CD14-positive monocyte (primary cell): ENCODE measurements at regions not wholly inside any gene's neighbourhood (a gene's known extent, or its start where the extent isn't known, plus 50 kb on each side); places are given as distances from the start of the nearest gene placed in this dataset.

Experiments
- DNase-seq, 3 donors: peaks; one replicate each; pipeline ENCODE4 v3.0.0-alpha.2; 2011 to 2022
- H2AFZ ChIP-seq: 2 replicates; pipeline ENCODE4 v1.6.0; 2012; ENCODE audit warnings: mild to moderate bottlenecking, low read depth, low read length, inconsistent platforms; ENCODE audit not compliant: insufficient read depth, poor library complexity, severe bottlenecking
- H3K27ac ChIP-seq, 2 donors: 1 replicate in 1 of 2; 2 replicates in 1 of 2; pipeline ENCODE4 v1.5.1; 2012 to 2013; ENCODE audit warnings: low read length in 2 of 2, control low read depth in 1 of 2, inconsistent platforms in 1 of 2, low read depth in 1 of 2, mild to moderate bottlenecking in 1 of 2
- H3K27me3 ChIP-seq, 2 donors: one replicate each; pipeline versions ENCODE4 v1.6.0 to v1.6.1; 2011 to 2013; ENCODE audit warnings: low read length in 2 of 2; ENCODE audit not compliant: control insufficient read depth in 2 of 2, insufficient read depth in 2 of 2
- H3K36me3 ChIP-seq, 2 donors: replicated peaks in 1 of 2; 1 replicate in 1 of 2; 2 replicates in 1 of 2; pipeline versions ENCODE4 v1.5.1 to v1.6.1; 2012 to 2013; ENCODE audit warnings: low read length in 2 of 2, control low read depth in 1 of 2, inconsistent platforms in 1 of 2, mild to moderate bottlenecking in 1 of 2; ENCODE audit not compliant: insufficient read depth in 2 of 2, control insufficient read depth in 1 of 2
- H3K4me1 ChIP-seq, 2 donors: 1 replicate in 1 of 2; 2 replicates in 1 of 2; pipeline versions ENCODE4 v1.5.1 to v1.6.1; 2012 to 2013; ENCODE audit warnings: low read length in 2 of 2, control low read depth in 1 of 2, inconsistent platforms in 1 of 2, mild to moderate bottlenecking in 1 of 2, moderate library complexity in 1 of 2; ENCODE audit not compliant: insufficient read depth in 2 of 2, control insufficient read depth in 1 of 2
- H3K4me2 ChIP-seq: replicated peaks from 2 replicates; pipeline ENCODE3; 2012; ENCODE audit warnings: low read length, moderate library complexity, mild to moderate bottlenecking; ENCODE audit not compliant: poor library complexity, severe bottlenecking; ENCODE audit errors: extremely low read depth
- H3K4me3 ChIP-seq, 3 experiments: fragments of 200-600 bp in 1 of 3; sonication (generic) in 1 of 3; replicated peaks in 1 of 3; 1 replicate in 2 of 3; 2 replicates in 1 of 3; pipeline ENCODE4 v1.5.1; 2011 to 2013; ENCODE audit warnings: low read length in 3 of 3, mild to moderate bottlenecking in 3 of 3, control low read depth in 2 of 3, low read depth in 2 of 3, inconsistent platforms in 1 of 3, moderate library complexity in 1 of 3
- H3K79me2 ChIP-seq: 2 replicates; pipeline ENCODE4 v1.6.0; 2012; ENCODE audit warnings: mild to moderate bottlenecking, control low read depth, inconsistent platforms, low read length, moderate library complexity; ENCODE audit not compliant: insufficient read depth
- H3K9ac ChIP-seq: 2 replicates; pipeline ENCODE4 v1.6.0; 2017; ENCODE audit warnings: low read length, mild to moderate bottlenecking; ENCODE audit not compliant: insufficient read depth, poor library complexity, severe bottlenecking
- H3K9me3 ChIP-seq, 2 donors: replicated peaks in 1 of 2; 1 replicate in 1 of 2; 2 replicates in 1 of 2; pipeline versions ENCODE4 v1.5.1 to v1.6.1; 2012 to 2013; ENCODE audit warnings: low read length in 2 of 2, control low read depth in 1 of 2; ENCODE audit not compliant: control insufficient read depth in 1 of 2, insufficient read depth in 1 of 2
- H4K20me1 ChIP-seq: 2 replicates; pipeline ENCODE4 v1.6.0; 2012; ENCODE audit warnings: mild to moderate bottlenecking, low read length, control low read depth, moderate library complexity; ENCODE audit not compliant: insufficient read depth
- H3K27ac Mint-ChIP-seq, 7 donors: one replicate each; pipeline ENCODE4 v1.8.0; 2020; ENCODE audit warnings: mild to moderate bottlenecking in 7 of 7, mixed read lengths in 7 of 7, moderate library complexity in 6 of 7, inconsistent platforms in 2 of 7
- H3K27me3 Mint-ChIP-seq, 3 donors: one replicate each; pipeline ENCODE4 v1.8.0; 2021 to 2022; ENCODE audit warnings: low read depth in 3 of 3, mild to moderate bottlenecking in 3 of 3, mixed read lengths in 3 of 3, moderate library complexity in 3 of 3, inconsistent platforms in 1 of 3
- H3K36me3 Mint-ChIP-seq, 2 donors: one replicate each; pipeline ENCODE4 v1.8.0; 2020; ENCODE audit warnings: mixed read lengths in 2 of 2, inconsistent platforms in 1 of 2, mild to moderate bottlenecking in 1 of 2
- H3K4me1 Mint-ChIP-seq: one replicate; pipeline ENCODE4 v1.8.0; 2020; ENCODE audit warnings: mild to moderate bottlenecking, mixed read lengths
- H3K4me3 Mint-ChIP-seq, 2 donors: one replicate each; pipeline ENCODE4 v1.8.0; 2020; ENCODE audit warnings: mild to moderate bottlenecking in 2 of 2, mixed read lengths in 2 of 2, moderate library complexity in 1 of 2
- H3K9me3 Mint-ChIP-seq, 7 donors: one replicate each; pipeline ENCODE4 v1.8.0; 2020 to 2022; ENCODE audit warnings: mixed read lengths in 7 of 7, mild to moderate bottlenecking in 6 of 7, moderate library complexity in 6 of 7, inconsistent platforms in 2 of 7
- WGBS: methylation state at CpG from one replicate; pipeline ENCODE4 v1.1.5; 2013; ENCODE audit warnings: missing lambda C conversion rate; ENCODE audit not compliant: insufficient coverage; 5-methylcytosine and 5-hydroxymethylcytosine counted together
- intact Hi-C, 2 donors: fragments of 100-400 bp; cut with micrococcal nuclease; formaldehyde crosslinking; loops; one replicate each; pipeline versions ENCODE4 v1.15.0 to v1.15.1; 2023
- TF ChIP-seq, protein P1 (sequence below): fragments of 200-600 bp; IDR thresholded peaks from one replicate; pipeline ENCODE4 v1.8.0; 2022; ENCODE audit warnings: antibody characterized with exemption, mild to moderate bottlenecking

DNA sequence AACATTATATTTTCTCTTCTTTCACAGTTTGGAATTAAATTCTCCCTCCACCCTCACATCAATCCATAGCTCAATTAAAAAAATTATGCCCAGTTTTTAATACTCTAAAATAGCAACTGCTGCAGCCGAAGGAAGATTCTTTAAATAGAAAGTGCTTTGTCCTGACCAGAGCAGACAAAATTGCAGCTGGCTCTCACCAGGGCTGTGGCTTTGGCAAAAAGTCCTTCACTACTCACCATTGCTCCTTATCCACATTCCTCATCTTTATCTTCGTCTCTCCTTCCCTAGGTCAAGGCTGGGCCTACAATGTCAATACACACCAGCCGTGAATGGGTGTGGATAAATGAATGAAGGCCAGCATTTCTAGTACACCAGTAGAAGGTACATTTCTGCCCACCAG lies 107.9 kb upstream of the VGLL2 start:
- DNase-seq: no peak
- H3K27ac Mint-ChIP-seq: no peak overlapping the region
- no peaks in the 10 kb centered on the region for H3K4me1 Mint-ChIP-seq
- no peak overlapping the region for H3K4me3 ChIP-seq
- 80% methylated on average over 1 of the region's 3 CpGs for WGBS
- H3K4me3 Mint-ChIP-seq: no peak overlapping the region
- intact Hi-C loops: no loop called here
- H3K36me3 ChIP-seq: no peaks in the 10 kb centered on the region
- H3K27me3 Mint-ChIP-seq: peaks cover 0 to 2% (median 0%) of the 10 kb centered on the region in 3 donors
- no peak overlapping the region for H3K27ac ChIP-seq
- peaks cover 0 to 6% (median 0%) of the 10 kb centered on the region in 7 donors for H3K9me3 Mint-ChIP-seq
- no peaks in the 10 kb centered on the region for H3K36me3 Mint-ChIP-seq
- H3K9me3 ChIP-seq: no peaks in the 10 kb centered on the region
- H3K4me1 ChIP-seq: no peaks in the 10 kb centered on the region
- H3K27me3 ChIP-seq: no peaks in the 10 kb centered on the region
- no peaks in the 10 kb centered on the region for H4K20me1 ChIP-seq
- no peak overlapping the region for H3K9ac ChIP-seq
- no peaks in the 10 kb centered on the region for H3K79me2 ChIP-seq
- H2AFZ ChIP-seq: no peak overlapping the region
- TF ChIP-seq, protein P1, sequence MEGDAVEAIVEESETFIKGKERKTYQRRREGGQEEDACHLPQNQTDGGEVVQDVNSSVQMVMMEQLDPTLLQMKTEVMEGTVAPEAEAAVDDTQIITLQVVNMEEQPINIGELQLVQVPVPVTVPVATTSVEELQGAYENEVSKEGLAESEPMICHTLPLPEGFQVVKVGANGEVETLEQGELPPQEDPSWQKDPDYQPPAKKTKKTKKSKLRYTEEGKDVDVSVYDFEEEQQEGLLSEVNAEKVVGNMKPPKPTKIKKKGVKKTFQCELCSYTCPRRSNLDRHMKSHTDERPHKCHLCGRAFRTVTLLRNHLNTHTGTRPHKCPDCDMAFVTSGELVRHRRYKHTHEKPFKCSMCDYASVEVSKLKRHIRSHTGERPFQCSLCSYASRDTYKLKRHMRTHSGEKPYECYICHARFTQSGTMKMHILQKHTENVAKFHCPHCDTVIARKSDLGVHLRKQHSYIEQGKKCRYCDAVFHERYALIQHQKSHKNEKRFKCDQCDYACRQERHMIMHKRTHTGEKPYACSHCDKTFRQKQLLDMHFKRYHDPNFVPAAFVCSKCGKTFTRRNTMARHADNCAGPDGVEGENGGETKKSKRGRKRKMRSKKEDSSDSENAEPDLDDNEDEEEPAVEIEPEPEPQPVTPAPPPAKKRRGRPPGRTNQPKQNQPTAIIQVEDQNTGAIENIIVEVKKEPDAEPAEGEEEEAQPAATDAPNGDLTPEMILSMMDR: no peak
- no peak overlapping the region for H3K4me2 ChIP-seq

DNA sequence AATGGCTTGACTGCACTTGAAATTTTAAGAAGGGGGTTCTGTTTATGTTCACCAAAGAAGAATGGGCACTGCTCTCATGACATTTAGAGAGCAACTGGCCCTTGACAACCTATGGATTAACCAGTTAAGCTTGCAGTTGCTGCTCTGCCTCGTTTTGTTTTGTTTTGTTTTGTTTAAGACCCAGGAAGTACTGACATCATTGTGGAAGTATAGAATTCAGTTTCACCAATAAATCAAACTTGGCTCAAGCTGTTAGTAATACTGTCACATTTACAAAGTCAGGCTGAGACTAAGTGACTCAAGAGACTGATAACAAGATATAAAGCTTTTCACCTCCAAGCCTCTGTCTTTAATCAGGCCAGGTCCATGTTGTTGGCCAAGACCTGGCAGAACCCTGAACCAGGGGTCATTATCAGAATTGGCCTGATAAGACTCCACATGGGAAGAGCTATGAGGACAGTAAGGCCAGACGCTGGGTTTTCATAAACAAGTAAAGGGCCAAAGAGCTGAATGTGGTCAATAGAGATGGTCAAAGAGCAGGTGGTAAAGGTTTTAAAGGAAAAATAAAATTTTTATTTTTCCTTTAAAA lies 99.4 kb upstream of the VGLL2 start:
- Mint-ChIP-seq H3K36me3 (no peaks in the 10 kb centered on the region), H3K27ac (no peak overlapping the region), H3K4me1 (no peaks in the 10 kb centered on the region), H3K27me3 (peaks cover 0 to 2% (median 0%) of the 10 kb centered on the region in 3 donors), H3K4me3 (no peak overlapping the region), H3K9me3 (peaks cover 0 to 11% (median 2%) of the 10 kb centered on the region in 7 donors)
- no peak for DNase-seq
- 60% methylated on average over 1 of the region's 2 CpGs for WGBS
- H2AFZ ChIP-seq: no peak overlapping the region
- H3K4me2 ChIP-seq: no peak overlapping the region
- H3K9me3 ChIP-seq: no peaks in the 10 kb centered on the region
- H3K27me3 ChIP-seq: no peaks in the 10 kb centered on the region
- TF ChIP-seq, protein P1: no peak
- no peak overlapping the region for H3K4me3 ChIP-seq
- H4K20me1 ChIP-seq: no peaks in the 10 kb centered on the region
- no peak overlapping the region for H3K9ac ChIP-seq
- intact Hi-C loops: no loop called here
- H3K4me1 ChIP-seq: no peaks in the 10 kb centered on the region
- H3K79me2 ChIP-seq: no peaks in the 10 kb centered on the region
- H3K36me3 ChIP-seq: no peaks in the 10 kb centered on the region
- H3K27ac ChIP-seq: no peak overlapping the region
